ENCODE measurements at regions not wholly inside any gene's neighbourhood (a gene's known extent, or its start where the extent isn't known, plus 50 kb on each side); places are given as distances from the start of the nearest gene placed in this dataset.

DNA sequence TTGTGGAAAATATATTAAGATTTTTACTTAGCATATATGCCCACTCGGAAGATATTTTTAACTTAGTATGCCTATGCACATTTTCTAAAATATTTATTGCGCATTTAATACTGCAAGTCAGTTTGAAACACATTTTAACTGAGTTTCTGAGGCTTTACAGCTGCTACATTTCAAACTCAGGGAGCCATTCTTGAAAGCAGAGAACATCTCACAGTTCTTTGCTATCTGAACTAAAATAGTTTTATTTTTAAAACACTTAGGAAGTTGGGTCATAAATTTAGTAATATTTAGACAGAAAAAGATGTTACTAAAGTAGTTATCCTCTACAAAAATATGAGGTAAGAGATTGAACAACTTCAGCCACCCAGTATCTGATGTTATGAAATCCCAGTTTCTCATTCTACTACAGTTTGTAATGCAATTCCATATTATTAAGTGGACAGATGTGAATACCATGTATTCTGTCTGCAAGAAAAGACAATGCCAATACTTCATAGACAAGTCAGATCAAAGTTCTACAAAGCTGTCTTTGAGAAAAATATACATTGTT is 409.9 kb upstream of the EDIL3 start:
- TF ChIP-seq, protein P1, sequence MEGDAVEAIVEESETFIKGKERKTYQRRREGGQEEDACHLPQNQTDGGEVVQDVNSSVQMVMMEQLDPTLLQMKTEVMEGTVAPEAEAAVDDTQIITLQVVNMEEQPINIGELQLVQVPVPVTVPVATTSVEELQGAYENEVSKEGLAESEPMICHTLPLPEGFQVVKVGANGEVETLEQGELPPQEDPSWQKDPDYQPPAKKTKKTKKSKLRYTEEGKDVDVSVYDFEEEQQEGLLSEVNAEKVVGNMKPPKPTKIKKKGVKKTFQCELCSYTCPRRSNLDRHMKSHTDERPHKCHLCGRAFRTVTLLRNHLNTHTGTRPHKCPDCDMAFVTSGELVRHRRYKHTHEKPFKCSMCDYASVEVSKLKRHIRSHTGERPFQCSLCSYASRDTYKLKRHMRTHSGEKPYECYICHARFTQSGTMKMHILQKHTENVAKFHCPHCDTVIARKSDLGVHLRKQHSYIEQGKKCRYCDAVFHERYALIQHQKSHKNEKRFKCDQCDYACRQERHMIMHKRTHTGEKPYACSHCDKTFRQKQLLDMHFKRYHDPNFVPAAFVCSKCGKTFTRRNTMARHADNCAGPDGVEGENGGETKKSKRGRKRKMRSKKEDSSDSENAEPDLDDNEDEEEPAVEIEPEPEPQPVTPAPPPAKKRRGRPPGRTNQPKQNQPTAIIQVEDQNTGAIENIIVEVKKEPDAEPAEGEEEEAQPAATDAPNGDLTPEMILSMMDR (IDR thresholded peaks at IDR 0.05) = no peak
- TF ChIP-seq POLR2AphosphoS5 (IDR thresholded peaks at IDR 0.05; ENCODE audit: insufficient read depth in 1 of 2, low read depth in 1 of 2) = no peak
